ENCODE measurements at regions not wholly inside any gene's neighbourhood (a gene's known extent, or its start where the extent isn't known, plus 50 kb on each side); places are given as distances from the start of the nearest gene placed in this dataset.
"Not testable (repeated sequence)": the region's sequence is repeated elsewhere in the genome, so short reads cannot be mapped to it uniquely, and the experiment has no call there.

DNA sequence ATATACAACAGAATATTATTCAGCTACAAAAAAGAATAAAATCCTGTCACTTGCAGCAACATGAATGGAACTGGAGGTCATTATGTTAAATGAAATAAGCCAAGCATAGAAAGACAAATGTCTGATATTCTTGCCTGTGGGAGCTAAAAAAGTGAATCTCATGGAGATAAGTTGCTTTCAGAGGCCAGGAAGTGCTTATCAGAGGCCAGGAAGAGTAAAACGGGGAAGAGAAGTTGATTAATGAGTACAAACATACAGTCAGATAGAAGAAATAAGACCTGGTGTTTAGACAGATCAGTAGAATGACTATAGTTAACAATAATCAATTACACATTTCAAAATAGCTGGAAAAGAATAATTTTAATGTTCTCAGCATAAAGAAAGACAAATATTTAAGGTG is 54.4 kb upstream of the CPHXL start:
- no peak for DNase-seq (ENCODE audit: low read depth in 2 of 2)

DNA sequence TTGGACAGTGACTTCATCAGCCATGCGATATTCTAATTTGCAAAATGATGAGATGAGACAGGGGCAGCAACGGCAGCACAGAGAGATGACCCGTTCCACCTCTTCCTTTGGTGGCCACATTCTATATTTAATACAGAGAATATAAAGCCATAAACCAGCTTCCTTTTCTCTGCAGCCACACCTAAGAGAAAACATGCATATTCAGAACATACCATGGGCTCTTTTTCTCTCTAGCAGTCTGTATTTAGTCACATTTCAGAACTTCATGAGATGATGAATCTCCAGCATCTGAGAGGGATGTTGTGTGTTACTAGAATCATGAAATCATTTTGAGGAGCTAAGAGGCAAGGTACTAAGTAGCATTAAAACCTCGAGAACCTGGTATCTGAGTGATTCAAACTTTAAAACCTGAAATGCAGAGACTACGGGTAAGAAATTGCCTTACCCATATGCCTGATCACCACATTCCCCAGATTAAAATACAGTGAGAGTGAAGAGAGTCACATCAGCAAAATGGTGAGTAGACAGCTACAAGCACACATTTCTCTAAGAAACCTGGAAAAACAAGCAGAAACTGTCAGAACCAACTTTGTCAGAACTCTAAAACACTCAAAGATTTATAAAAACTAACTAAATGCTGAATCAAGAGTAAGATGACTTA is 55.5 kb upstream of the CPHXL start:
- DNase-seq (ENCODE audit: low read depth in 2 of 2): no peak

- no peak for DNase-seq (ENCODE audit: low read depth in 2 of 2)
Measured at GRCh38 chr16:75787440-75787839, 61.1 kb upstream of the CPHXL start.

DNA sequence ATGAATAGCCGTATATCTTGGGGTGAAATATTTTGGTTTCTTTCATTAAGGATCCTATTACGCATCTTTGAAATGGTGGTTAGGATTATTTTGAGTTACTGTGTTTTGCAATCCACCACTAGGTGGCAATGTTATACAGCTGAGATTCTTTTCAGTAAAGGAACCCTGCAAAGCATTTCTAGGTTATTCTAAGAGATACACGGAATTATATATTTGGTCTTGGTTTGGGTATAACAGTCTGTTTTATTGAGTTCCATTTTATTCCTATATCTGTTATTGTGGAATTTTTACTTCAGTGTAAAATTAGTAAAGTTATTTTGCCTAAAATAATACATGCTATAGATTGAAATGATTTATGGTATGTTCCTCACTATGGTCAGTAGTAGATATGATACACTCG is 62.9 kb upstream of the CPHXL start:
- DNase-seq (ENCODE audit: low read depth in 2 of 2): peak; percentile 40 to 56

DNA sequence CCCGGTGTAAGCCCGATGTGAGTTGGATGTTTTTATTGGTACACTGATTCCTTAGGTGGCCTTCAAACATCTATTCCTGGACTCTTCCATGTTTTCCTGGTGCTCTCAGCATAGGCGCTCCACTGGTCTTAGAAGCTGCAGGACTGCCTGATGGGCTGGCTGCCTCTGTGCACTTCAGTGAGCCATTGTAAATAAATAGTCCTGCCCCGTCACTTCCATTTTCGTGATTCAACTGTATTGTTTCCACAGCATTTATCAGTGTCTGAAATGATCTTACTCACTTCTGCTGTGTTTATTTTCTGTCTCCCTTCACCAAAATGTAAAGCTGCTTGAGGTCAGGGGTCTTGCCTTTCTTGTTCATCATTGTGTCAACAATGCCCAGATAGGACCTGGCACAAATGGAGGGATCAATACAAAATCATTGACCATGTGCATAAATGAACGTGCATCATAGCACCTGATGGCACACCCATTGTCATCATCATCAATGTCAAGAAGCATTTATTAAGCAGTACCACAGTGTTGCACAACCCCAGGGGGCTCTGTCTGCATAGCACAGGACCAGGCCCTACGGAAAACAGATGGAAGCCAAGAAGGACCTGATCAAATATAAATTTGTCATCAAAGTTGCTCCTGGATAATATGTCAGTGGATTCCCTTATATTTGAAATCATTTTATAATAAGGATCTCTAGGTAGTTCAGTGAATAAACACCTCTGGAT is 66.6 kb upstream of the CPHXL start:
- DNase-seq (ENCODE audit: low read depth in 2 of 2): no peak

- DNase-seq (ENCODE audit: low read depth in 2 of 2): no peak
Measured at GRCh38 chr16:75793641-75794040, 67.4 kb upstream of the CPHXL start.

DNA sequence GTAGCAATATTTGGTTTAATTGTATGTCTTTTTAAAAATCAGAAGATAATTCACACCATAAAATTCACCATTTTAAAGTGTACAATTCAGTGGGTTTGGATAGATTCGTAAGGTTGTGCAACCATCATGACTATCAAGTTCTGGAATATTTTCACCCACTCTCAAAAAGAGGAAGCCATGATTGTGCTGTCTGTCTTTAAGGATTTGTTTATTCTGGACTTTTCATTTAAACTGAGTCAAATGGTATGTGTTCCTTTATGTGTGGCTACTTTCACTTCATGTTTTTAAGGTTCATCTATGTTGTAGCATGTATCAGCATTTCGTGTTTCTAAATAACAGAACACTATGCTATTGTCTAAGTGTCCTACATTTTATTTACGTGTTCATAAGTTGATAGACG is 68.1 kb upstream of the CPHXL start:
- no peak for DNase-seq (ENCODE audit: low read depth in 2 of 2)

- no peak for DNase-seq (ENCODE audit: low read depth in 2 of 2)
Measured at GRCh38 chr16:75798714-75799113, 72.4 kb upstream of the CPHXL start.

DNA sequence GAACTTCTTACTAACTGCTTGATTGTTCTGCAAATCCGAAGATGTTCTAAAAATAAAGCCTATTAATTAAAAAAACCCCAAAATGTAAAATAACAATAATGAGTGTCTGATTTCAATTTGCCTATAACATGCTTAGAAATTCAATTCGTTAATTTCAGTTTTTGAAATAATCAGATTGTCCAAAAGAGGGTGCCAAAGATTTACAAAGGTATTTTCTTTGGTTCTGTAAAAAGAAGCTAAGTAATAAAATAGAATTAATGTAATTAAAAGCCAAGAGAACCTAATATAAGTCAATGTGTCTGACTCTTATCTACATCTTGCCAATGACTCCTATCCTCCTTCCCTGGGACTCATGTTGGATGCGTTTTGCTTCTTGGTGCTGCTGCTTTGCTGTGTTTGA is 75.0 kb upstream of the CPHXL start:
- no peak for DNase-seq (ENCODE audit: low read depth in 2 of 2)

- no peak for DNase-seq (ENCODE audit: low read depth in 2 of 2)
Measured at GRCh38 chr16:75803753-75804152, 77.5 kb upstream of the CPHXL start.

DNA sequence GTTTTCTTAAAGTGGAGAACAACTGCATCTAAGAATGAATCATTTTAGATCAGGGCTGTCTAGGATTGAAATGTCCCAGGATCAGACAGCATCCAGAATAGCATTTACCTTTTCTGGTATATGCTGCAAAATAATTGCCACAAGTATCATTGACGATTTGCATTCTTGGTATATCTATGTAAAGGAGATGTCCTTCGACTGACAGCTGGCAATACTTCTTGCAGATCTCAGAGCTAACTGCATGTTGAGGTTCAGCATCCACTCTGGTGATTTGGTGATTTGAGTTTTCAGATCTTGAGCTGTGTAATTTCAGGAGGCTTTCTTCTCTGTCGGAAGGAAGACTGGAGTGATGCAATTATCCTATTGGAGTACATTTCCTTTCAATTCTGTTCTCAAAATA is 78.1 kb upstream of the CPHXL start:
- no peak for DNase-seq (ENCODE audit: low read depth in 2 of 2)

GRCh38 chr16:75805946-75806345 is 79.7 kb upstream of the CPHXL start:
- no peak for DNase-seq (ENCODE audit: low read depth in 2 of 2)

DNA sequence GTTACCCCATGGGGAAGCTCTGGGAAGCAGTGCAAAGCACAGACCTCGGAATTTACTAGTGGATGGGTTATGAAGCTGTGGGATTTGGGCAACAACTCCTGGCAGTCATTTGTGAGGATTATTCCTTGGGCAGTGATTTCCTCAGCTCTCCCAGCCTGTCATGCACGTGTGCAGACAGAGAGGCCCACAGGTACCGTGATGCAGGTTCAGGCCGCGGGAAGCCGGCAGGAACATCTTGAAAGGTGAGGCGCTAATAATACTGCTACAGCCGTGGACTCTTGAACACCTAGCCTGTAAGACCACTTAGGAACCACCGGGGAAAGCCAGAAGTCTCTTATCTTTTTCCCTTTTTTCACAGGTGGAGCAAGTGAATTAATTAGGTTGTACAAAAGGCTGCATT is 80.2 kb upstream of the CPHXL start:
- no peak for DNase-seq (ENCODE audit: low read depth in 2 of 2)

DNA sequence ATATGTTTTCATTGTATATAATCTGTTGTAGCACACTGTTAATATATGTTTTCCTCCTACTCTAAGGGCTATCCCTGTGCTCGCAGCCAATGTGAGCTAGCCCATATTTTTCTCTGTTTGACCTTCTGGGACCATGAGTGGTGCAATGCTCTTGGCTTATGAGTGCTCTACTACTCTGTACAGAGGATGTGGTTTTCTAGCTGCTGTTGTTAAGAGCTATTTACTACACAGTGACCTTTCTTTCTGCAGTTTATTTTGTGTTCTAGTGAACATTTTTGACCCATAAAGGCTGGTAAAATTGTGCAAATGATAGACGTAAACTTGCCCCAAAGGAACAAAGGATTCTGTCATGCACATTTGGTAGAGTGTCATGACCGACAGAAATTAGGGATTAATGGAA is 84.1 kb upstream of the CPHXL start:
- no peak for DNase-seq (ENCODE audit: low read depth in 2 of 2)

DNA sequence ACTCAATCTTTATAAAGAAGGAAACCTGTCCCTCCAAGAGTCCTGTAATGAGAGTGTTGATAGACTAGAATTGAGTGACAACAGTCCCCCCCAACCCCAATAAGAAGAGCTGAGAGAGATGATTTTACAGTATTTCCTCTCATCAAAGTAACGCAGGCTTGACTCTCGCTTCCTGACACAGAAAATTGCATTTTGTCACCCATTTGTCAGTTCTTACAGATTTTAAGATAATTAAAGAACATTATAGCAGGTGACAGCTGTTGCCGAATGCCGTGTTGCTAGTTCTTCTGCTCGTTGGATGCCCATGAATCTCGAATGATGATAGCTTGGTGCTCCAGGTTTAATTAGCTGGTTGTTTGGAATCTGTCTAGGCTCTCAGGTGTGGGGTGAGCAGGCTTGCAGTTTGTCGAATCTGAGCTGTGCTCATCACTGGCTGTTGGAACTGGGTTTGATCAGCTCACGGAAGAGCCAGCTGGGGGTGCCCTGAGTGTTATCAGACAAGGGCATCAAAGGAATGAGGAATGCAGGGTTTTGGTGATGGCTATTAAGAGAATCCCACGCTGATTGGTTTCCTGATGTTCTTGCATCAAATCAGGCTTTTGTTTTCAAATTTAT is 84.8 kb upstream of the CPHXL start:
- DNase-seq (ENCODE audit: low read depth in 2 of 2): no peak

- DNase-seq (ENCODE audit: low read depth in 2 of 2): no peak
Measured at GRCh38 chr16:75818491-75818890, 92.2 kb upstream of the CPHXL start.

DNA sequence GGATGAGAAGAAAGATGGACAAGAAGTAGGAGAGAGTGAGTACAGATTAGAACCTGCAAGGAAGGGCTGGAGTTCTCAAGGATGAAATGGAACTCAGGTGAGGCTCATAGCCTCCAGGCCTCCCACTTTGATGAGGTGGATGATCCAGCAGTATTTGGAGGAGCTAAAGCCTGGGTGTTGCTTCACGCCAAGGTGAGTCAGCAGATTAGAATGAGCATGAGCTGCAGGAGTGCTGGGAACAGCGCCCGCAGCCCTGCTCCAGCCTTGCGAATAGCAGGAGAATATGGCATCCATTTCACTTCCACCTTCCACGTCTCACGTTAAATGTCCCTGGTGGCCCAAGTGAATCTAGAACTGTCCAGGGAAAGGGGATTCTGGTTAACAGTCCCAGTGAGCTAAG is 94.4 kb upstream of the CPHXL start:
- DNase-seq (ENCODE audit: low read depth in 2 of 2): no peak

GRCh38 chr16:75821117-75821516 is 94.8 kb upstream of the CPHXL start:
- DNase-seq (ENCODE audit: low read depth in 2 of 2): no peak

GRCh38 chr16:75825750-75826149 is 99.5 kb upstream of the CPHXL start:
- DNase-seq (ENCODE audit: low read depth in 2 of 2): not testable (repeated sequence)

- not testable (repeated sequence) for DNase-seq (ENCODE audit: low read depth in 2 of 2)
Measured at GRCh38 chr16:75827372-75828038, 101.2 kb upstream of the CPHXL start.

DNA sequence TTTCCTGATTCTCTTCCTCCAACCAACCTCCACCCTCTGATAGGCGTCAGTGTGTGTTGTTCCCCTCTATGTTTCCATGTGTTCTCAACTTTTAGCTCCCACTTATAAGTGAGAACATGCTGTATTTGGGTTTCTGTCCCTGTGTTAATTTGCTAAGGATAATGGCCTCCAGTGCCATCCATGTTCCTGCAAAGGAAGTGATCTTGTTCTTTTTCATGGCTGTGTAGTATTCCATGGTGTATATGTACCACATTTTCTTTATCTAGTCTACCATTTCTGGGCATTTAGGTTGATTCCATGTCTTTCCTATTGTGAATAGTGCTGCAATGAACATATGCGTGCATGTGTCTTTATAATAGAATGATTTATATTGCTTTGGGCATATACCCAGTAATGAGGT is 107.1 kb upstream of the CPHXL start:
- DNase-seq (ENCODE audit: low read depth in 2 of 2): not testable (repeated sequence)

DNA sequence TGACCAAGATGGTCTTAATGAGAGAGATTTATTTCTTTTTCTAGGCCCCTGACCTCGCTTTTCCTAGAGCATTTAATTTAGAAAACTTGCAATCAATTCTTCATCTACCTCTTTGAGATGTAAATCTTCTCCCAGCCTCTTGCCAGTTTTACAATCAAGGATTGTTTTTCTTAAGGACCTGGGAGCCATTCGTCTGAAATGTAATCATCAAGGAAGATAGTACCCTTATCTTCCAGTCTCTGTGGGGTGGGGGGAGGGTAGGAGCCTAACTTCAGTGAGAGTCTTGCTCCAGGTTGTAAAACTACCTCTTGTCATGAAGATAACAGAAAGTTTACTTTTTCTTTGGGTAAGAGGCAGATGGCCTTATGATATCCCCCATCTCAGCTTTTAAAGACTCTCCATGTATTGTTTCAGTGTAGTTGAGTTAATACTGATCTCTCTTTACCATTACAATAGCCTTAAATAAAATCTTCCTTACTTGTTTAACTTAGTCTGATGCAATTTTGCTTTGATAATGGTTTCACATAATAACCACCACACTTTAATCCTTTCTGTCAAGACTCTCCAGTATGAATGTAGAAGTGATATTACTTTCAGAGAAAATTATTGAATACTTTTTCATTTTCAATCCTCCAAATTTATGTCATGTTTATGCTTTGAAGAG is 110.2 kb upstream of the CPHXL start:
- DNase-seq (ENCODE audit: low read depth in 2 of 2): no peak
